Cardiac muscle cell (in vitro differentiated cells and primary cell): ENCODE measurements at regions not wholly inside any gene's neighbourhood (a gene's known extent, or its start where the extent isn't known, plus 50 kb on each side); places are given as distances from the start of the nearest gene placed in this dataset.
A peak's percentile ranks its signal among the peaks of the same experiment; 100 is the strongest.

ENCODE experiments used
- DNase-seq, 2 donors: peaks; one replicate each; pipeline versions ENCODE4 v3.0.0 to v3.0.0-alpha.2; 2010 to 2017; ENCODE audit warnings: low read depth in 1 of 2, low spot score in 1 of 2
- H3K27ac ChIP-seq: fragments of 200-600 bp; sonication (generic); 2 replicates; pipeline ENCODE4 v1.5.1; 2016
- H3K27me3 ChIP-seq: fragments of 200-600 bp; sonication (generic); 2 replicates; pipeline ENCODE4 v1.6.0; 2016; ENCODE audit warnings: control low read depth
- H3K36me3 ChIP-seq: fragments of 200-600 bp; sonication (generic); 2 replicates; pipeline ENCODE4 v1.5.1; 2016; ENCODE audit warnings: control low read depth
- H3K4me1 ChIP-seq: fragments of 200-600 bp; sonication (generic); 2 replicates; pipeline ENCODE4 v1.8.1; 2017; ENCODE audit warnings: low read depth, mild to moderate bottlenecking, mixed run types
- H3K4me3 ChIP-seq: fragments of 200-600 bp; sonication (generic); 2 replicates; pipeline ENCODE4 v1.5.1; 2016; ENCODE audit warnings: mild to moderate bottlenecking
- H3K9me3 ChIP-seq: fragments of 200-600 bp; sonication (generic); 2 replicates; pipeline ENCODE4 v1.5.1; 2017; ENCODE audit warnings: low read depth, mild to moderate bottlenecking, control low read depth
- CTCF ChIP-seq: IDR thresholded peaks from 2 replicates; pipeline ENCODE4 v1.5.1; 2012; ENCODE audit warnings: low read depth, mild to moderate bottlenecking, low read length

DNA sequence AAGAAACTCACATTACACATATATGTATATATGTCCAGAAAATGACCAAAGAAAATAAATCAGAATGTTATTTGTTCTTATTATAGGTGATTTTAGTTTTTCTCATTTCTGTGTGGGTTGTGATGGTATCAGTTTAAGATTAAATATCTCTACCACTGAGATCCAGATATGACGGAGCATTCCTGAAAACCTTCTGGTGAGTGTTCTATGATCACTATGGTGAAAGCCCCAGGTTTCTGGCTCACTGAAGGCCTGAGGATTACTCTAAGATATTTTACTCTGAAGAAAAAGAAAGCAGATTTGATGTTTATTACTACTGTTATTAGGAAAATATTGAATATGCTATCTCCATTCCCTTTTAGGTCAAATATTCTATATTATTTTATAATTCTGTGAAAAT, 62.8 kb upstream of the L3MBTL3 start:
- Histone ChIP-seq H3K36me3 (no peaks in the 10 kb centered on the region), H3K27ac (no peak overlapping the region), H3K27me3 (no peaks in the 10 kb centered on the region), H3K9me3 (no peaks in the 10 kb centered on the region), H3K4me3 (no peak overlapping the region), H3K4me1 (no peaks in the 10 kb centered on the region)
- TF ChIP-seq CTCF, result no peak
- DNase-seq, result no peak

- no peak for TF ChIP-seq CTCF
- no peak overlapping the region for H3K4me3 ChIP-seq
- H3K27me3 ChIP-seq, result no peaks in the 10 kb centered on the region
- no peaks in the 10 kb centered on the region for H3K4me1 ChIP-seq
- no peaks in the 10 kb centered on the region for H3K36me3 ChIP-seq
- no peaks in the 10 kb centered on the region for H3K9me3 ChIP-seq
- no peak overlapping the region for H3K27ac ChIP-seq
- DNase-seq, result no peak
Observed at GRCh38 chr6:129954749-129955431, 63.5 kb upstream of the L3MBTL3 start.

DNA sequence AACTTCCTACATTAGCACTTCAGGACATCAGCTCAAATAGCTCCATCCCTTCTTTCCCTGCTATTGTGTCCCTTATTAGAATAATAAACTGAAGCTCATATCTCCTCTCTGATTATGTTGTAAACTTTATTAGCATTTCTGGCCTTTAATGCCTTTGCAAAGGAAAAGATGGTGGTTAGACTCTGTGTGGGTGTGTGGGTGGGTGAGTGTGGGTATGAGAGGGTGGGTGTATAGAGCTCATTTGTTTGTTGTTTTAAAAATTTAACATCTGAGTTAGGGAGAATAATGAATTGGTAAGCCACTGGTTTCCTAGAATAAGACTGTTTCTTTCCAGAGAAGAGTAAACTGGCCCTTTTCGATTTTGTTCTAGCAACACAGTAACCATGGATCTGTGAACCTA, 70.6 kb upstream of the L3MBTL3 start:
- Histone ChIP-seq H3K27ac (no peak overlapping the region), H3K4me1 (peaks cover 3% of the 10 kb centered on the region), H3K36me3 (no peaks in the 10 kb centered on the region), H3K27me3 (no peaks in the 10 kb centered on the region), H3K4me3 (no peak overlapping the region), H3K9me3 (no peaks in the 10 kb centered on the region)
- DNase-seq, result no peak
- TF ChIP-seq CTCF, result no peak

DNA sequence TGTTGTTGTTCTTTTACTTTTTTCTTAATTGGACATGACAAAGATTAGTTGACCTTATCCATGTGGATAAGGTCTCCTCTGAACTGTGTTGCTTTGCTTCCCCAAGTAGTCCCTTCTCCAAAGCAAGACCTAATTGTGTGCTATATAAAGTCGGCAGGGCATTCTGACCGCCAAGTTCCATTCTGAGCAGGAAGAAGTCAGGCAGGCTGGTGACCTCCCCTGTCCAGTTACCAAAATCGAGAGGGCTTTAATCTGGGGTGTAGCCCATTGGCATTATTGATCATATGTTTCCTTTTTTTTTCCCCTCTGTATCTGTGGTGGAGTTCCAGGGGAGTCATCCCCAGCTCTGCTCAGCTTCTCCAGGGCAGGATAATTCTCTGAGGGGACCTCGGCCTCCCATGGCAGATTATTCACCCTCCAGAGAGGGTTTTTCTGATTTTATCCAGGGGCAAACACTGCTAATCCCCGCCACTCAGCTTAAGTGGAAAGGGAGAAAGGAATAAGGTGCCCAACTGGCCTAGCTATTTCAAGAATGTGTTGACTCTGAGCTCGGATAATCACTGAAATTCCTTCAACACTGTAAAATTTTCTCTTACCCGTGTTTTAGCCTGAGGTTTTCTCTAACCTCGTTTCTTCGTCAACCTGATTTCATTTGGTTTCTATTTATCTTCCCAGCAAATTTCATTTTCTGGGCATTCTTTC, 71.8 kb upstream of the L3MBTL3 start:
- Histone ChIP-seq H3K27ac (no peak overlapping the region), H3K36me3 (no peaks in the 10 kb centered on the region), H3K4me3 (no peak overlapping the region), H3K4me1 (peaks cover 3% of the 10 kb centered on the region), H3K9me3 (no peaks in the 10 kb centered on the region), H3K27me3 (no peaks in the 10 kb centered on the region)
- TF ChIP-seq CTCF, result no peak
- peak in 1 of 2 donors; percentile 34 for DNase-seq

GRCh38 chr6:129943637-129944271, 74.6 kb upstream of the L3MBTL3 start:
- Histone ChIP-seq H3K4me3 (no peak overlapping the region), H3K27ac (no peak overlapping the region), H3K4me1 (peaks cover 3% of the 10 kb centered on the region), H3K27me3 (no peaks in the 10 kb centered on the region), H3K9me3 (no peaks in the 10 kb centered on the region), H3K36me3 (no peaks in the 10 kb centered on the region)
- no peak for DNase-seq
- TF ChIP-seq CTCF, result no peak
